CD14-positive monocyte (primary cell): ENCODE measurements at regions not wholly inside any gene's neighbourhood (a gene's known extent, or its start where the extent isn't known, plus 50 kb on each side); places are given as distances from the start of the nearest gene placed in this dataset.

Source experiments
- DNase-seq, 3 donors: peaks; one replicate each; pipeline ENCODE4 v3.0.0-alpha.2; 2011 to 2022
- H2AFZ ChIP-seq: 2 replicates; pipeline ENCODE4 v1.6.0; 2012; ENCODE audit warnings: mild to moderate bottlenecking, low read depth, low read length, inconsistent platforms; ENCODE audit not compliant: insufficient read depth, poor library complexity, severe bottlenecking
- H3K27ac ChIP-seq, 2 donors: 1 replicate in 1 of 2; 2 replicates in 1 of 2; pipeline ENCODE4 v1.5.1; 2012 to 2013; ENCODE audit warnings: low read length in 2 of 2, control low read depth in 1 of 2, inconsistent platforms in 1 of 2, low read depth in 1 of 2, mild to moderate bottlenecking in 1 of 2
- H3K27me3 ChIP-seq, 2 donors: one replicate each; pipeline versions ENCODE4 v1.6.0 to v1.6.1; 2011 to 2013; ENCODE audit warnings: low read length in 2 of 2; ENCODE audit not compliant: control insufficient read depth in 2 of 2, insufficient read depth in 2 of 2
- H3K36me3 ChIP-seq, 2 donors: replicated peaks in 1 of 2; 1 replicate in 1 of 2; 2 replicates in 1 of 2; pipeline versions ENCODE4 v1.5.1 to v1.6.1; 2012 to 2013; ENCODE audit warnings: low read length in 2 of 2, control low read depth in 1 of 2, inconsistent platforms in 1 of 2, mild to moderate bottlenecking in 1 of 2; ENCODE audit not compliant: insufficient read depth in 2 of 2, control insufficient read depth in 1 of 2
- H3K4me1 ChIP-seq, 2 donors: 1 replicate in 1 of 2; 2 replicates in 1 of 2; pipeline versions ENCODE4 v1.5.1 to v1.6.1; 2012 to 2013; ENCODE audit warnings: low read length in 2 of 2, control low read depth in 1 of 2, inconsistent platforms in 1 of 2, mild to moderate bottlenecking in 1 of 2, moderate library complexity in 1 of 2; ENCODE audit not compliant: insufficient read depth in 2 of 2, control insufficient read depth in 1 of 2
- H3K4me2 ChIP-seq: replicated peaks from 2 replicates; pipeline ENCODE3; 2012; ENCODE audit warnings: low read length, moderate library complexity, mild to moderate bottlenecking; ENCODE audit not compliant: poor library complexity, severe bottlenecking; ENCODE audit errors: extremely low read depth
- H3K4me3 ChIP-seq, 3 experiments: fragments of 200-600 bp in 1 of 3; sonication (generic) in 1 of 3; replicated peaks in 1 of 3; 1 replicate in 2 of 3; 2 replicates in 1 of 3; pipeline ENCODE4 v1.5.1; 2011 to 2013; ENCODE audit warnings: low read length in 3 of 3, mild to moderate bottlenecking in 3 of 3, control low read depth in 2 of 3, low read depth in 2 of 3, inconsistent platforms in 1 of 3, moderate library complexity in 1 of 3
- H3K79me2 ChIP-seq: 2 replicates; pipeline ENCODE4 v1.6.0; 2012; ENCODE audit warnings: mild to moderate bottlenecking, control low read depth, inconsistent platforms, low read length, moderate library complexity; ENCODE audit not compliant: insufficient read depth
- H3K9ac ChIP-seq: 2 replicates; pipeline ENCODE4 v1.6.0; 2017; ENCODE audit warnings: low read length, mild to moderate bottlenecking; ENCODE audit not compliant: insufficient read depth, poor library complexity, severe bottlenecking
- H3K9me3 ChIP-seq, 2 donors: replicated peaks in 1 of 2; 1 replicate in 1 of 2; 2 replicates in 1 of 2; pipeline versions ENCODE4 v1.5.1 to v1.6.1; 2012 to 2013; ENCODE audit warnings: low read length in 2 of 2, control low read depth in 1 of 2; ENCODE audit not compliant: control insufficient read depth in 1 of 2, insufficient read depth in 1 of 2
- H4K20me1 ChIP-seq: 2 replicates; pipeline ENCODE4 v1.6.0; 2012; ENCODE audit warnings: mild to moderate bottlenecking, low read length, control low read depth, moderate library complexity; ENCODE audit not compliant: insufficient read depth
- H3K27ac Mint-ChIP-seq, 7 donors: one replicate each; pipeline ENCODE4 v1.8.0; 2020; ENCODE audit warnings: mild to moderate bottlenecking in 7 of 7, mixed read lengths in 7 of 7, moderate library complexity in 6 of 7, inconsistent platforms in 2 of 7
- H3K27me3 Mint-ChIP-seq, 3 donors: one replicate each; pipeline ENCODE4 v1.8.0; 2021 to 2022; ENCODE audit warnings: low read depth in 3 of 3, mild to moderate bottlenecking in 3 of 3, mixed read lengths in 3 of 3, moderate library complexity in 3 of 3, inconsistent platforms in 1 of 3
- H3K36me3 Mint-ChIP-seq, 2 donors: one replicate each; pipeline ENCODE4 v1.8.0; 2020; ENCODE audit warnings: mixed read lengths in 2 of 2, inconsistent platforms in 1 of 2, mild to moderate bottlenecking in 1 of 2
- H3K4me1 Mint-ChIP-seq: one replicate; pipeline ENCODE4 v1.8.0; 2020; ENCODE audit warnings: mild to moderate bottlenecking, mixed read lengths
- H3K4me3 Mint-ChIP-seq, 2 donors: one replicate each; pipeline ENCODE4 v1.8.0; 2020; ENCODE audit warnings: mild to moderate bottlenecking in 2 of 2, mixed read lengths in 2 of 2, moderate library complexity in 1 of 2
- H3K9me3 Mint-ChIP-seq, 7 donors: one replicate each; pipeline ENCODE4 v1.8.0; 2020 to 2022; ENCODE audit warnings: mixed read lengths in 7 of 7, mild to moderate bottlenecking in 6 of 7, moderate library complexity in 6 of 7, inconsistent platforms in 2 of 7
- WGBS: methylation state at CpG from one replicate; pipeline ENCODE4 v1.1.5; 2013; ENCODE audit warnings: missing lambda C conversion rate; ENCODE audit not compliant: insufficient coverage; 5-methylcytosine and 5-hydroxymethylcytosine counted together
- intact Hi-C, 2 donors: fragments of 100-400 bp; cut with micrococcal nuclease; formaldehyde crosslinking; loops; one replicate each; pipeline versions ENCODE4 v1.15.0 to v1.15.1; 2023
- TF ChIP-seq, protein P1 (sequence below): fragments of 200-600 bp; IDR thresholded peaks from one replicate; pipeline ENCODE4 v1.8.0; 2022; ENCODE audit warnings: antibody characterized with exemption, mild to moderate bottlenecking

DNA sequence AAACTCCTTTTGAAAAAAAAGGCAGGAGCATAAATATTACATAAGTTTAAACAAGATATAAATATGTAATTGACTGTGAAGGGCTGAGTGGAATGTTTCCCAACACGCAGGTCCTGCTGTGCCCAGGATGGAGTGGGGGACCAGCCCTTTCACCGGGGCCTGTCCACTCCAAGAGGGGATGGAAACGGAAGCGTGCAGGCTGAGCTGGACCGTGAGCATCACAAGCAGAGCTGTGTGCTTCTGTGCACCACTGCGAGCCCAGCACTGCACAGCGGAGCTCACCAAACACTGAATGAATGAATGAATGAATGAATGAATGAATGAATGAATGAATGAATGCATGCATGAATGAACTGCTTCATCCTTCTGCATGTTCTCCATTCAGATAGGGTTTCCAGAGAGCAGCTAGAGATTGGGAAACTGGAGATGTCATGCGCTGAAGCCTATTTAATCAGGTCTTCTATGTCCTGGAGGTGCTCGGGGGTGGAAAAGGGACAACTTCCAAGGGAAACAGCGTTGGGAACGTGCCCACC is 157.7 kb downstream of the ANKRD60 start:
- Histone ChIP-seq H3K79me2 (no peaks in the 10 kb centered on the region), H3K4me3 (no peak overlapping the region), H3K9ac (no peak overlapping the region), H3K4me1 (peaks cover 11% of the 10 kb centered on the region in 2 donors), H3K9me3 (no peaks in the 10 kb centered on the region), H3K27ac (no peak overlapping the region), H3K27me3 (no peaks in the 10 kb centered on the region), H2AFZ (no peak overlapping the region), H3K4me2 (no peak overlapping the region), H3K36me3 (no peaks in the 10 kb centered on the region), H4K20me1 (no peaks in the 10 kb centered on the region)
- H3K27ac Mint-ChIP-seq: no peak overlapping the region
- H3K4me1 Mint-ChIP-seq: peaks cover 14% of the 10 kb centered on the region
- H3K36me3 Mint-ChIP-seq: no peaks in the 10 kb centered on the region
- H3K9me3 Mint-ChIP-seq: peaks cover 0 to 5% (median 0%) of the 10 kb centered on the region in 7 donors
- H3K4me3 Mint-ChIP-seq: no peak overlapping the region
- TF ChIP-seq, protein P1, sequence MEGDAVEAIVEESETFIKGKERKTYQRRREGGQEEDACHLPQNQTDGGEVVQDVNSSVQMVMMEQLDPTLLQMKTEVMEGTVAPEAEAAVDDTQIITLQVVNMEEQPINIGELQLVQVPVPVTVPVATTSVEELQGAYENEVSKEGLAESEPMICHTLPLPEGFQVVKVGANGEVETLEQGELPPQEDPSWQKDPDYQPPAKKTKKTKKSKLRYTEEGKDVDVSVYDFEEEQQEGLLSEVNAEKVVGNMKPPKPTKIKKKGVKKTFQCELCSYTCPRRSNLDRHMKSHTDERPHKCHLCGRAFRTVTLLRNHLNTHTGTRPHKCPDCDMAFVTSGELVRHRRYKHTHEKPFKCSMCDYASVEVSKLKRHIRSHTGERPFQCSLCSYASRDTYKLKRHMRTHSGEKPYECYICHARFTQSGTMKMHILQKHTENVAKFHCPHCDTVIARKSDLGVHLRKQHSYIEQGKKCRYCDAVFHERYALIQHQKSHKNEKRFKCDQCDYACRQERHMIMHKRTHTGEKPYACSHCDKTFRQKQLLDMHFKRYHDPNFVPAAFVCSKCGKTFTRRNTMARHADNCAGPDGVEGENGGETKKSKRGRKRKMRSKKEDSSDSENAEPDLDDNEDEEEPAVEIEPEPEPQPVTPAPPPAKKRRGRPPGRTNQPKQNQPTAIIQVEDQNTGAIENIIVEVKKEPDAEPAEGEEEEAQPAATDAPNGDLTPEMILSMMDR: no peak
- WGBS: 96% methylated on average over 11 of the region's 11 CpGs
- peaks cover 0 to 21% (median 6%) of the 10 kb centered on the region in 3 donors for H3K27me3 Mint-ChIP-seq
- DNase-seq: no peak
- intact Hi-C loops: no loop called here

DNA sequence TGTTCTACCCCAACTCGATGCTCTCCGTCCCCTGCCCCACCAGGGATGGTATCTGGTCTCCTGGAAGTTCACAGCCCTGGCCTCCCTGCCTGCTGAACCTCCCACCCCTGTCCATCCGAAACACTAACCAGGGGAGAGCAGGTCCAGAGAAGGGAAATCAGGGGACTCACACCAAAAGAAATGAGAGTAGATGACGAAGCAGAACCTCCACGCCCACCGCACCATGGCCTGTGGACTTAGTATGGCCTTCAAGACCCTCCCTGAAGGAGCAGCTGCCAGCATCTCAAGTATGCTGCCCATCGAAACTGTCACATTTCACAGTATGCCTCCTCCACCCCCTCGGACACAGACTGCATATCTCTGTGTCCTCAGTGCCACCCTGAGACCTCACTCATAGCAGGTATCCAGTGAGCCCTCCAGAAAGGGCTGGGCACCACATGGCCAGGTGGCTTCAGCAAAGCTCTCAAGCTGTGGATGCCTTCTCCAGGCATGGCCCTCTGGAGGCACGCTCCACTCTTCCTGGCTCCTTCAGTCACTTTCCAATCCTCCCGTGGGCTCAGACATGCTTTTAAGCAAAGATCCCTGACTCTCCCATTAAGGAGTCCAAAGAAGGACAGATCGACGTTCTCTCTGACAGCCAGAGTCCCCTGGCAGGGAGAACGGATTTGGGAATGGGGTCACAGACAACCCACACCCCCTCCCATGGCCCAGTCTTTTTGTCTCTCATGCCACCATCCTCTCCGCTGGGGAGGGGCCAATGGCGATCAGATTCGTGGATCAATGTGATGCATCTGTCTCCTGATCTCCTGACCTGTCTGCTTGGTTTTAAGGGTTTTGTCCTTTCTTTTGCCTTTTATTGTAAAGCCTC is 158.4 kb downstream of the ANKRD60 start:
- Histone ChIP-seq H3K4me3 (no peak overlapping the region), H4K20me1 (no peaks in the 10 kb centered on the region), H3K27me3 (no peaks in the 10 kb centered on the region), H3K79me2 (no peaks in the 10 kb centered on the region), H2AFZ (no peak overlapping the region), H3K27ac (no peak overlapping the region), H3K36me3 (no peaks in the 10 kb centered on the region), H3K9ac (no peak overlapping the region), H3K4me2 (no peak overlapping the region), H3K4me1 (peaks cover 10% of the 10 kb centered on the region in 2 donors), H3K9me3 (no peaks in the 10 kb centered on the region)
- 87% methylated on average over 11 of the region's 16 CpGs for WGBS
- intact Hi-C loops: no loop called here
- Mint-ChIP-seq H3K36me3 (no peaks in the 10 kb centered on the region), H3K27ac (peak overlapping the region in 1 of 7 donors; percentile 34), H3K27me3 (peaks cover 0 to 21% (median 5%) of the 10 kb centered on the region in 3 donors), H3K4me1 (peaks cover 12% of the 10 kb centered on the region), H3K9me3 (peaks cover 0 to 5% (median 0%) of the 10 kb centered on the region in 7 donors), H3K4me3 (no peak overlapping the region)
- no peak for DNase-seq
- TF ChIP-seq, protein P1: no peak
